Large intestine (tissue), 3 donors: ENCODE measurements at regions not wholly inside any gene's neighbourhood (a gene's known extent, or its start where the extent isn't known, plus 50 kb on each side); places are given as distances from the start of the nearest gene placed in this dataset.
"Not testable (repeated sequence)": the region's sequence is repeated elsewhere in the genome, so short reads cannot be mapped to it uniquely, and the experiment has no call there.

Experiments
- DNase-seq, 2 donors: peaks; one replicate each; pipeline versions ENCODE4 v3.0.0 to v3.0.0-alpha.2; 2013
- H3K27ac ChIP-seq: one replicate; pipeline ENCODE4 v1.5.1; 2013; ENCODE audit warnings: low read length
- H3K27me3 ChIP-seq: 2 replicates; pipeline ENCODE4 v1.6.1; 2013; ENCODE audit warnings: low read length; ENCODE audit not compliant: control insufficient read depth, insufficient read depth
- H3K36me3 ChIP-seq: 2 replicates; pipeline ENCODE4 v1.6.1; 2013; ENCODE audit warnings: low read length; ENCODE audit not compliant: control insufficient read depth, insufficient read depth
- H3K4me1 ChIP-seq: one replicate; pipeline ENCODE4 v1.6.1; 2013; ENCODE audit warnings: low read length; ENCODE audit not compliant: control insufficient read depth, insufficient read depth
- H3K4me3 ChIP-seq: one replicate; pipeline ENCODE4 v1.5.1; 2013; ENCODE audit warnings: low read length
- H3K9me3 ChIP-seq: one replicate; pipeline ENCODE4 v1.6.1; 2013; ENCODE audit warnings: mild to moderate bottlenecking, low read depth, low read length, moderate library complexity; ENCODE audit not compliant: control insufficient read depth
- WGBS: methylation state at CpG from one replicate; pipeline ENCODE4 v1.1.5; 2013; ENCODE audit warnings: low lambda C conversion rate; ENCODE audit not compliant: insufficient coverage; 5-methylcytosine and 5-hydroxymethylcytosine counted together

- WGBS = 93% methylated on average over 3 of the region's 5 CpGs
- Histone ChIP-seq H3K27me3 (no peaks in the 10 kb centered on the region), H3K36me3 (no peaks in the 10 kb centered on the region), H3K4me3 (no peak overlapping the region), H3K27ac (no peak overlapping the region), H3K9me3 (no peaks in the 10 kb centered on the region), H3K4me1 (peaks cover 6% of the 10 kb centered on the region)
- DNase-seq = peak in 1 of 2 donors; percentile 47
These were observed 192.5 kb downstream of the EDN1 start for GRCh38 chr6:12482386-12483375.

- H3K27me3 ChIP-seq = no peaks in the 10 kb centered on the region
- H3K27ac ChIP-seq = no peak overlapping the region
- H3K4me1 ChIP-seq = peaks cover 6% of the 10 kb centered on the region
- no peak overlapping the region for H3K4me3 ChIP-seq
- WGBS = no CpG with 5 or more reads among the region's 5 CpGs
- DNase-seq = peak in 1 of 2 donors; percentile 50
- H3K36me3 ChIP-seq = no peaks in the 10 kb centered on the region
- H3K9me3 ChIP-seq = no peaks in the 10 kb centered on the region
These were observed 193.6 kb downstream of the EDN1 start for GRCh38 chr6:12483712-12484111.

- 17% methylated on average over 1 of the region's 3 CpGs for WGBS
- Histone ChIP-seq H3K27ac (no peak overlapping the region), H3K4me3 (no peak overlapping the region), H3K4me1 (peaks cover 6% of the 10 kb centered on the region), H3K27me3 (no peaks in the 10 kb centered on the region), H3K36me3 (no peaks in the 10 kb centered on the region), H3K9me3 (no peaks in the 10 kb centered on the region)
- peak in 1 of 2 donors; percentile 63 for DNase-seq
These were observed 194.4 kb downstream of the EDN1 start for GRCh38 chr6:12484519-12484918.

- DNase-seq = no peak
- 95% methylated on average over 4 of the region's 8 CpGs for WGBS
- no peak overlapping the region for H3K4me3 ChIP-seq
- no peaks in the 10 kb centered on the region for H3K9me3 ChIP-seq
- peaks cover 6% of the 10 kb centered on the region for H3K4me1 ChIP-seq
- no peak overlapping the region for H3K27ac ChIP-seq
- H3K36me3 ChIP-seq = no peaks in the 10 kb centered on the region
- no peaks in the 10 kb centered on the region for H3K27me3 ChIP-seq
These were observed 195.1 kb downstream of the EDN1 start for GRCh38 chr6:12485226-12485764.

GRCh38 chr6:12485837-12486236 is 195.7 kb downstream of the EDN1 start:
- H3K27ac ChIP-seq = no peak overlapping the region
- no peak for DNase-seq
- 83% methylated on average over 1 of the region's 3 CpGs for WGBS
- no peaks in the 10 kb centered on the region for H3K27me3 ChIP-seq
- no peaks in the 10 kb centered on the region for H3K36me3 ChIP-seq
- no peak overlapping the region for H3K4me3 ChIP-seq
- no peaks in the 10 kb centered on the region for H3K9me3 ChIP-seq
- peaks cover 6% of the 10 kb centered on the region for H3K4me1 ChIP-seq

- DNase-seq = no peak
- WGBS = no CpG with 5 or more reads among the region's 2 CpGs
- Histone ChIP-seq H3K4me1 (no peaks in the 10 kb centered on the region), H3K36me3 (no peaks in the 10 kb centered on the region), H3K27ac (no peak overlapping the region), H3K4me3 (no peak overlapping the region), H3K9me3 (peaks cover 3% of the 10 kb centered on the region), H3K27me3 (no peaks in the 10 kb centered on the region)
These were observed 200.3 kb downstream of the EDN1 start for GRCh38 chr6:12490351-12490903.

GRCh38 chr6:12490904-12491571 is 200.9 kb downstream of the EDN1 start:
- H3K27me3 ChIP-seq = no peaks in the 10 kb centered on the region
- 20% methylated on average over 1 of the region's 2 CpGs for WGBS
- peaks cover 3% of the 10 kb centered on the region for H3K9me3 ChIP-seq
- DNase-seq = no peak
- no peaks in the 10 kb centered on the region for H3K36me3 ChIP-seq
- H3K4me1 ChIP-seq = no peaks in the 10 kb centered on the region
- H3K27ac ChIP-seq = no peak overlapping the region
- H3K4me3 ChIP-seq = no peak overlapping the region

GRCh38 chr6:12492929-12493328 is 202.8 kb downstream of the EDN1 start:
- H3K27ac ChIP-seq, H3K27me3 ChIP-seq, H3K4me3 ChIP-seq, H3K36me3 ChIP-seq, H3K9me3 ChIP-seq, H3K4me1 ChIP-seq, DNase-seq: not testable (repeated sequence)
- no CpG with 5 or more reads among the region's 4 CpGs for WGBS

GRCh38 chr6:12493446-12493845 is 203.3 kb downstream of the EDN1 start:
- no peaks in the 10 kb centered on the region for H3K4me1 ChIP-seq
- no peaks in the 10 kb centered on the region for H3K36me3 ChIP-seq
- H3K27ac ChIP-seq = no peak overlapping the region
- no peak for DNase-seq
- H3K9me3 ChIP-seq = peaks cover 3% of the 10 kb centered on the region
- WGBS = no CpG with 5 or more reads among the region's 4 CpGs
- H3K4me3 ChIP-seq = no peak overlapping the region
- H3K27me3 ChIP-seq = no peaks in the 10 kb centered on the region

GRCh38 chr6:12494161-12494560 is 204.0 kb downstream of the EDN1 start:
- DNase-seq = no peak
- no peaks in the 10 kb centered on the region for H3K4me1 ChIP-seq
- no peaks in the 10 kb centered on the region for H3K36me3 ChIP-seq
- no peak overlapping the region for H3K4me3 ChIP-seq
- H3K27me3 ChIP-seq = no peaks in the 10 kb centered on the region
- H3K9me3 ChIP-seq = peaks cover 3% of the 10 kb centered on the region
- no CpG with 5 or more reads among the region's 7 CpGs for WGBS
- no peak overlapping the region for H3K27ac ChIP-seq
